GM04503 (cell line): ENCODE measurements at regions not wholly inside any gene's neighbourhood (a gene's known extent, or its start where the extent isn't known, plus 50 kb on each side); places are given as distances from the start of the nearest gene placed in this dataset.

Source experiments
- DNase-seq: peaks from one replicate; pipeline ENCODE4 v3.0.0-alpha.2; 2012; ENCODE audit warnings: low read depth

GRCh38 chr2:216914491-216914890 is 54.6 kb upstream of the TNP1 start:
- DNase-seq: no peak

GRCh38 chr2:216911886-216912285 is 52.0 kb upstream of the TNP1 start:
- DNase-seq: no peak

DNA sequence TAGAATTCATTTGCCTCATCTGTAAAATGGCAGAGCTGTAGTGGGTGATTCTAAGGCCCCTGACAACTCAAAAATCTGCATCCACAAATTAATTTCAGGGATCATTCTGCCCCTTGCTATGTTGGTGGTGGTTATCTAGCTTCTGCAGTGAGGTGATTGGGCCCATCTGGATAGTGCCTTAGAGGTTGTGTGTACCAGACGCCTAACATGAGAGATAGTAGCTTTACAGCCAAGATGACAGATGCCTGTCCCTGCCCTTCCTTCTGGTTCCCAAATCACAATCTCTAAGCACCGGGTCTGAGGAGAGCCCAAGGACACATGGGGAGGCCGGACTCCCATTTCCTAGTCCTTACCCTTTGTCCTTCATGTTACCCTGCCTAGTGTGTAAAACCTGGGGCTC is 51.1 kb upstream of the TNP1 start:
- no peak for DNase-seq

DNA sequence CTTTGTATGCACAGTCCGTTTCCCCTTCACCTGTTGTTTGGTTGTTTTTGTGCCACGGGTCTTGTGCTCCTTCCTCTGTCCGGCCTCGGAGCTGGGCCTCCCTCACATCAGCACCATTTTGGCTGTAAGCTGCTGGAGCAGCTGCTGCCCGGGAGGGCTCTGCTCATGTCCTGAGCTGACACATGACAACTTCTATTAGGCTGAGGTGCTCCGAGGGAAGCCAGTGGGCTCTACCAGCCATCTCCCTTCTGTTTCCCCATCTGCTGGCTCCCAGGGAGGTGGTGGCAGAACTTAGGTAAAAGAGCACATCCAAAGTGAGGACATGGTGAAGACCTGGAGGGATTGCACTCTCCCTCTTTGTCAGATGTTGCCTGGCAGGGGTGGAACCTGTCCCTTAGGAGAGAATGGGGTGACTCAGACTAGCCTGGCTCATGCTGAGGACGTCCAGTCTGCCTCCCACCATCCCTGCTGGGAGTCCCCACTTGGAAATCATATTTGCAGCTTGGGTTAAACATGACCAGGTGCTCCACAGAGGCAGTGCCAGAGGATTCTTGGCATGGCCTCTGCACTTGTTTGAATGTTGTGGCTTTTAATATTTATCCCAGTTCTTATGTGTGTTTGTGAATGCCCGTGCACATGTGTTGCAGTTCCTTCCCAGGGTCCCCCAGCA is 49.8 kb upstream of the TNP1 start:
- DNase-seq: no peak
